SH-SY5Y (cell line): ENCODE measurements at regions not wholly inside any gene's neighbourhood (a gene's known extent, or its start where the extent isn't known, plus 50 kb on each side); places are given as distances from the start of the nearest gene placed in this dataset.

Experiments used
- GATA2 ChIP-seq: IDR thresholded peaks from 2 replicates; pipeline ENCODE4 v1.6.1; 2011; ENCODE audit warnings: mild to moderate bottlenecking, low read depth, low read length
- GATA3 ChIP-seq: IDR thresholded peaks from 2 replicates; pipeline ENCODE4 v1.6.1; 2011; ENCODE audit warnings: low read depth, mild to moderate bottlenecking, low read length, moderate library complexity

GRCh38 chr6:63449714-63450113, 122.6 kb upstream of the LOC128125822 start:
- no peak for TF ChIP-seq GATA3
- no peak for TF ChIP-seq GATA2
